Trophoblast cell (in vitro differentiated cells and primary cell): ENCODE measurements at regions not wholly inside any gene's neighbourhood (a gene's known extent, or its start where the extent isn't known, plus 50 kb on each side); places are given as distances from the start of the nearest gene placed in this dataset.

Source experiments
- DNase-seq, 2 donors: peaks; one replicate each; pipeline ENCODE4 v3.0.0-alpha.2; 2016
- H2AFZ ChIP-seq: 2 replicates; pipeline ENCODE4 v1.6.1; 2013; ENCODE audit warnings: low read length, moderate library complexity, mild to moderate bottlenecking; ENCODE audit not compliant: insufficient read depth, poor library complexity
- H2AK5ac ChIP-seq: 2 replicates; pipeline ENCODE4 v1.6.1; 2013; ENCODE audit warnings: mild to moderate bottlenecking, low read length
- H2BK120ac ChIP-seq: 2 replicates; pipeline ENCODE4 v1.6.1; 2013; ENCODE audit warnings: low read length, mild to moderate bottlenecking, moderate library complexity; ENCODE audit not compliant: insufficient read depth, poor library complexity
- H2BK12ac ChIP-seq: 2 replicates; pipeline ENCODE4 v1.6.1; 2013; ENCODE audit warnings: mild to moderate bottlenecking, low read length, moderate library complexity
- H2BK5ac ChIP-seq: 2 replicates; pipeline ENCODE4 v1.6.1; 2013; ENCODE audit warnings: low read length, low read depth, moderate library complexity, mild to moderate bottlenecking; ENCODE audit not compliant: poor library complexity
- H3K14ac ChIP-seq: 2 replicates; pipeline ENCODE4 v1.6.1; 2013; ENCODE audit warnings: mild to moderate bottlenecking, low read length
- H3K18ac ChIP-seq: 2 replicates; pipeline ENCODE4 v1.6.1; 2013; ENCODE audit warnings: mild to moderate bottlenecking, low read length
- H3K23ac ChIP-seq: 2 replicates; pipeline ENCODE4 v1.6.1; 2013; ENCODE audit warnings: low read length
- H3K27ac ChIP-seq: 2 replicates; pipeline ENCODE4 v1.5.1; 2013; ENCODE audit warnings: low read depth, mild to moderate bottlenecking, inconsistent platforms, low read length, moderate library complexity
- H3K27me3 ChIP-seq: 2 replicates; pipeline ENCODE4 v1.6.1; 2013; ENCODE audit warnings: inconsistent platforms, mild to moderate bottlenecking, low read length, moderate library complexity; ENCODE audit not compliant: insufficient read depth
- H3K36me3 ChIP-seq, 2 experiments: 1 replicate in 1 of 2; 2 replicates in 1 of 2; pipeline ENCODE4 v1.6.1; 2013; ENCODE audit warnings: low read length in 2 of 2, mild to moderate bottlenecking in 2 of 2, moderate library complexity in 1 of 2; ENCODE audit not compliant: insufficient read depth in 2 of 2, control insufficient read depth in 1 of 2
- H3K4ac ChIP-seq: 2 replicates; pipeline ENCODE4 v1.6.1; 2013; ENCODE audit warnings: low read depth, mild to moderate bottlenecking, low read length, moderate library complexity
- H3K4me1 ChIP-seq, 2 experiments: 1 replicate in 1 of 2; 2 replicates in 1 of 2; pipeline ENCODE4 v1.6.1; 2013; ENCODE audit warnings: low read length in 2 of 2, mild to moderate bottlenecking in 2 of 2, moderate library complexity in 1 of 2; ENCODE audit not compliant: insufficient read depth in 2 of 2, control insufficient read depth in 1 of 2
- H3K4me2 ChIP-seq: 2 replicates; pipeline ENCODE4 v1.6.1; 2013; ENCODE audit warnings: inconsistent platforms, mild to moderate bottlenecking, low read length, moderate library complexity
- H3K4me3 ChIP-seq: 2 replicates; pipeline ENCODE4 v1.5.1; 2013; ENCODE audit warnings: mild to moderate bottlenecking, low read depth, low read length, inconsistent platforms
- H3K79me1 ChIP-seq: one replicate; pipeline ENCODE4 v1.6.1; 2013; ENCODE audit warnings: low read length
- H3K79me2 ChIP-seq: 2 replicates; pipeline ENCODE4 v1.6.1; 2013; ENCODE audit warnings: low read length, mild to moderate bottlenecking; ENCODE audit not compliant: control insufficient read depth, insufficient read depth, poor library complexity
- H3K9ac ChIP-seq: 2 replicates; pipeline ENCODE4 v1.6.1; 2013; ENCODE audit warnings: mild to moderate bottlenecking, low read length
- H3K9me3 ChIP-seq: 2 replicates; pipeline ENCODE4 v1.6.1; 2013; ENCODE audit warnings: low read depth, mild to moderate bottlenecking, control low read depth, inconsistent platforms, low read length; ENCODE audit not compliant: insufficient read depth
- H4K12ac ChIP-seq: 2 replicates; pipeline ENCODE4 v1.6.1; 2013; ENCODE audit warnings: low read depth, mild to moderate bottlenecking, low read length, moderate library complexity
- H4K8ac ChIP-seq: 2 replicates; pipeline ENCODE4 v1.6.1; 2013; ENCODE audit warnings: low read depth, mild to moderate bottlenecking, low read length, moderate library complexity
- H4K91ac ChIP-seq: one replicate; pipeline ENCODE4 v1.6.1; 2013; ENCODE audit warnings: low read depth, mild to moderate bottlenecking, low read length, moderate library complexity
- WGBS: extraction: QIAGEN DNeasy Blood & Tissue Kit; methylation state at CpG from one replicate; pipeline ENCODE4 v1.1.7; 2013; ENCODE audit warnings: missing lambda C conversion rate; ENCODE audit not compliant: insufficient read length, insufficient coverage; ENCODE audit errors: extremely low coverage; 5-methylcytosine and 5-hydroxymethylcytosine counted together

DNA sequence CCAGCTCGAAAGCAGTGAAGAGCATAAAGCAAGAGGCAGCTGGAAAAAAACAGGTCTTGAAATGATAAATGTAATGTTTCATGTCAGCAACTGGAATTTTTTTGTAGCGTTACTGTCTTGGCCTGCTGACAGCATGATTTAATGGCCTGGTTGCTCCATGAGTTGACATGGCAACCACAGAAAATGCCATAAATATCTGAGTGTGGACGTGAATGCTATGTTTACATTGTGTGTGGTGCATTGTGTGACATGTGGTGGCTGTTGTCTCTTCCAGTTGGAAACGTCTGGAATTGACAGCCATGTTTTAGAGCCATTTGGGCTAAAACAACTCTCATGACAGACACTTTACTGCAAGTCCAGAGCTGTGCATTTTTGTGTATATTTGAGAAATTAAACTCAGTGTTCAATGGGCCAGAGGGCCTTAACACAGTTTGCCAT, 170.0 kb downstream of the FOXA2 start:
- H4K8ac ChIP-seq = no peak overlapping the region
- no peak overlapping the region for H3K4me2 ChIP-seq
- no peak overlapping the region for H4K12ac ChIP-seq
- H3K79me2 ChIP-seq = no peaks in the 10 kb centered on the region
- no peak overlapping the region for H3K4me3 ChIP-seq
- H3K36me3 ChIP-seq = no peaks in the 10 kb centered on the region
- H3K9me3 ChIP-seq = no peaks in the 10 kb centered on the region
- H3K79me1 ChIP-seq = no peaks in the 10 kb centered on the region
- no peak overlapping the region for H3K14ac ChIP-seq
- DNase-seq = no peak
- no peak overlapping the region for H4K91ac ChIP-seq
- H3K23ac ChIP-seq = no peak overlapping the region
- no peak overlapping the region for H3K27ac ChIP-seq
- H3K27me3 ChIP-seq = no peaks in the 10 kb centered on the region
- no peak overlapping the region for H2BK12ac ChIP-seq
- H2AK5ac ChIP-seq = no peak overlapping the region
- no peak overlapping the region for H2BK120ac ChIP-seq
- H3K9ac ChIP-seq = no peak overlapping the region
- no peak overlapping the region for H2BK5ac ChIP-seq
- no CpG with 5 or more reads among the region's 4 CpGs for WGBS
- no peak overlapping the region for H2AFZ ChIP-seq
- no peak overlapping the region for H3K18ac ChIP-seq
- no peaks in the 10 kb centered on the region for H3K4me1 ChIP-seq
- H3K4ac ChIP-seq = no peak overlapping the region

GRCh38 chr20:22412977-22413868, 171.1 kb downstream of the FOXA2 start:
- no peaks in the 10 kb centered on the region for H3K4me1 ChIP-seq
- no peak overlapping the region for H3K18ac ChIP-seq
- no peaks in the 10 kb centered on the region for H3K9me3 ChIP-seq
- no peak overlapping the region for H2BK12ac ChIP-seq
- H2AK5ac ChIP-seq = no peak overlapping the region
- no peak overlapping the region for H4K12ac ChIP-seq
- H3K36me3 ChIP-seq = no peaks in the 10 kb centered on the region
- no peak overlapping the region for H3K4me3 ChIP-seq
- H3K27me3 ChIP-seq = no peaks in the 10 kb centered on the region
- no peak overlapping the region for H2BK120ac ChIP-seq
- WGBS = no CpG with 5 or more reads among the region's 14 CpGs
- H3K23ac ChIP-seq = no peak overlapping the region
- no peak overlapping the region for H3K4ac ChIP-seq
- no peaks in the 10 kb centered on the region for H3K79me1 ChIP-seq
- H3K14ac ChIP-seq = no peak overlapping the region
- H4K8ac ChIP-seq = no peak overlapping the region
- no peak overlapping the region for H3K9ac ChIP-seq
- H2BK5ac ChIP-seq = no peak overlapping the region
- no peaks in the 10 kb centered on the region for H3K79me2 ChIP-seq
- no peak overlapping the region for H3K4me2 ChIP-seq
- no peak overlapping the region for H2AFZ ChIP-seq
- no peak overlapping the region for H4K91ac ChIP-seq
- DNase-seq = no peak
- no peak overlapping the region for H3K27ac ChIP-seq

- Histone ChIP-seq H3K9me3 (no peaks in the 10 kb centered on the region), H3K4ac (no peak overlapping the region), H3K27ac (no peak overlapping the region), H3K27me3 (no peaks in the 10 kb centered on the region), H3K36me3 (no peaks in the 10 kb centered on the region), H2AK5ac (no peak overlapping the region), H2BK12ac (no peak overlapping the region), H3K14ac (no peak overlapping the region), H2BK5ac (no peak overlapping the region), H3K9ac (no peak overlapping the region), H3K4me1 (no peaks in the 10 kb centered on the region), H3K4me3 (no peak overlapping the region), H2AFZ (no peak overlapping the region), H4K91ac (no peak overlapping the region), H4K12ac (no peak overlapping the region), H3K79me1 (no peaks in the 10 kb centered on the region), H3K23ac (no peak overlapping the region), H2BK120ac (no peak overlapping the region), H3K4me2 (no peak overlapping the region), H3K18ac (no peak overlapping the region), H3K79me2 (no peaks in the 10 kb centered on the region), H4K8ac (no peak overlapping the region)
- no peak for DNase-seq
- WGBS = no CpG with 5 or more reads among the region's 12 CpGs
Measured at GRCh38 chr20:22411627-22412450, 172.5 kb downstream of the FOXA2 start.

DNA sequence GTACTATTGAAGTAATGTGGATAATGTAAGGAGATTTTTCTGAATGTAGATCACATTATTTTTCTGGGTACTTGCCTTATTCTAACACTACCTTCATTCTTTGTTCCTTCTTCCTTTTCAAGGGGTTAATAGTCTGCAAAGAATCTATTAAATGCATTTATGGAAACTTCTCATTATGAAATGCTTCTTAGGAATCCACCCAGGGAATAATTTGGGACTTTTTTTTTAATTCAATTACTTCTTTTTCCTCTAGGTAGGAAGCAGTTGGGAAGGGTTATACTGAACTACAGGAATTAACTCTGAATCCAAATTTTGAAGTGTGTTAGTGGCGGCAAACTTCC, 173.1 kb downstream of the FOXA2 start:
- H4K12ac ChIP-seq = no peak overlapping the region
- no peak overlapping the region for H3K4me3 ChIP-seq
- WGBS = no CpG with 5 or more reads among the region's 1 CpG
- no peaks in the 10 kb centered on the region for H3K36me3 ChIP-seq
- no peaks in the 10 kb centered on the region for H3K4me1 ChIP-seq
- H3K9ac ChIP-seq = no peak overlapping the region
- H3K4me2 ChIP-seq = no peak overlapping the region
- H3K14ac ChIP-seq = no peak overlapping the region
- DNase-seq = no peak
- H2BK120ac ChIP-seq = no peak overlapping the region
- no peak overlapping the region for H2AFZ ChIP-seq
- H4K91ac ChIP-seq = no peak overlapping the region
- H2AK5ac ChIP-seq = no peak overlapping the region
- no peak overlapping the region for H3K4ac ChIP-seq
- no peak overlapping the region for H4K8ac ChIP-seq
- H3K27me3 ChIP-seq = no peaks in the 10 kb centered on the region
- H3K27ac ChIP-seq = no peak overlapping the region
- H3K79me2 ChIP-seq = no peaks in the 10 kb centered on the region
- no peaks in the 10 kb centered on the region for H3K79me1 ChIP-seq
- no peak overlapping the region for H2BK12ac ChIP-seq
- H2BK5ac ChIP-seq = no peak overlapping the region
- H3K18ac ChIP-seq = no peak overlapping the region
- no peaks in the 10 kb centered on the region for H3K9me3 ChIP-seq
- no peak overlapping the region for H3K23ac ChIP-seq
